Transverse colon (tissue), 4 donors: ENCODE measurements at regions not wholly inside any gene's neighbourhood (a gene's known extent, or its start where the extent isn't known, plus 50 kb on each side); places are given as distances from the start of the nearest gene placed in this dataset.
A peak's percentile ranks its signal among the peaks of the same experiment; 100 is the strongest.

Experiments
- DNase-seq: peaks from one replicate; pipeline ENCODE4 v3.0.0-alpha.2; 2019
- H3K27ac ChIP-seq, 4 donors: fragments of 200-600 bp; sonication (generic); 2 replicates each; pipeline ENCODE4 v1.5.1; 2016 to 2018; ENCODE audit warnings: inconsistent platforms in 4 of 4
- H3K27me3 ChIP-seq: fragments of 200-600 bp; sonication (generic); 2 replicates; pipeline ENCODE4 v1.5.1; 2017; ENCODE audit warnings: inconsistent platforms
- H3K36me3 ChIP-seq, 4 donors: fragments of 200-600 bp; sonication (generic); 2 replicates each; pipeline ENCODE4 v1.5.1; 2017 to 2019; ENCODE audit warnings: inconsistent platforms in 4 of 4
- H3K4me1 ChIP-seq, 4 donors: fragments of 200-600 bp; sonication (generic); 2 replicates each; pipeline ENCODE4 v1.5.1; 2017 to 2020; ENCODE audit warnings: inconsistent platforms in 4 of 4
- H3K4me3 ChIP-seq, 4 donors: fragments of 200-600 bp; sonication (generic); 1 replicate in 1 of 4; 2 replicates in 3 of 4; pipeline versions ENCODE4 v1.5.1 to v1.6.1; 2017 to 2019; ENCODE audit warnings: inconsistent platforms in 4 of 4
- H3K9me3 ChIP-seq, 2 donors: fragments of 200-600 bp; sonication (generic); 2 replicates each; pipeline ENCODE4 v1.5.1; 2017 to 2019; ENCODE audit warnings: inconsistent platforms in 2 of 2
- WGBS, 2 donors: methylation state at CpG; one replicate each; pipeline ENCODE4 v1.1.5; 2018; ENCODE audit warnings: low coverage in 1 of 2; 5-methylcytosine and 5-hydroxymethylcytosine counted together
- in situ Hi-C, 4 donors: fragments of 200-750 bp; cut with MboI; loops; one replicate each; pipeline versions ENCODE4 v1.15.0 to v1.15.1; 2017; ENCODE audit warnings: low sequenced_read_pairs in 3 of 4, low pct_ligation_motif_present in 1 of 4, low pct_unique_long_range_greater_than_20kb in 1 of 4
- intact Hi-C: fragments of 100-400 bp; cut with DNase I; formaldehyde crosslinking; loops from one replicate; pipeline ENCODE4 v1.15.1; 2023; ENCODE audit warnings: low total_unique reads
- TF ChIP-seq, protein P1 (sequence below), 5 experiments: fragments of 200-600 bp in 3 of 5; fragments of 450-650 bp in 2 of 5; sonication (generic) in 3 of 5; IDR thresholded peaks; 1 replicate in 2 of 5; 2 replicates in 3 of 5; pipeline ENCODE4 v1.5.1; 2016 to 2017; ENCODE audit warnings: antibody characterized with exemption in 5 of 5, inconsistent platforms in 3 of 5, mild to moderate bottlenecking in 2 of 5, moderate library complexity in 1 of 5

- in situ Hi-C loops (no loop called here), intact Hi-C loops (no loop called here)
- Histone ChIP-seq H3K4me3 (no peak overlapping the region), H3K4me1 (peaks cover 0 to 6% (median 3%) of the 10 kb centered on the region in 4 donors), H3K36me3 (no peaks in the 10 kb centered on the region), H3K27me3 (no peaks in the 10 kb centered on the region), H3K9me3 (no peaks in the 10 kb centered on the region), H3K27ac (no peak overlapping the region)
- TF ChIP-seq, protein P1, sequence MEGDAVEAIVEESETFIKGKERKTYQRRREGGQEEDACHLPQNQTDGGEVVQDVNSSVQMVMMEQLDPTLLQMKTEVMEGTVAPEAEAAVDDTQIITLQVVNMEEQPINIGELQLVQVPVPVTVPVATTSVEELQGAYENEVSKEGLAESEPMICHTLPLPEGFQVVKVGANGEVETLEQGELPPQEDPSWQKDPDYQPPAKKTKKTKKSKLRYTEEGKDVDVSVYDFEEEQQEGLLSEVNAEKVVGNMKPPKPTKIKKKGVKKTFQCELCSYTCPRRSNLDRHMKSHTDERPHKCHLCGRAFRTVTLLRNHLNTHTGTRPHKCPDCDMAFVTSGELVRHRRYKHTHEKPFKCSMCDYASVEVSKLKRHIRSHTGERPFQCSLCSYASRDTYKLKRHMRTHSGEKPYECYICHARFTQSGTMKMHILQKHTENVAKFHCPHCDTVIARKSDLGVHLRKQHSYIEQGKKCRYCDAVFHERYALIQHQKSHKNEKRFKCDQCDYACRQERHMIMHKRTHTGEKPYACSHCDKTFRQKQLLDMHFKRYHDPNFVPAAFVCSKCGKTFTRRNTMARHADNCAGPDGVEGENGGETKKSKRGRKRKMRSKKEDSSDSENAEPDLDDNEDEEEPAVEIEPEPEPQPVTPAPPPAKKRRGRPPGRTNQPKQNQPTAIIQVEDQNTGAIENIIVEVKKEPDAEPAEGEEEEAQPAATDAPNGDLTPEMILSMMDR (IDR thresholded peaks at IDR 0.05), result no peak
- DNase-seq, result peak; percentile 11
- 34 to 51% methylated on average over 2 of the region's 2 CpGs for WGBS, 2 donors
These were observed 50.1 kb upstream of the FREM2 start for GRCh38 chr13:38636761-38637160.
